H9 (cell line): ENCODE measurements at regions not wholly inside any gene's neighbourhood (a gene's known extent, or its start where the extent isn't known, plus 50 kb on each side); places are given as distances from the start of the nearest gene placed in this dataset.

Experiments
- DNase-seq: peaks from one replicate; pipeline ENCODE4 v3.0.0-alpha.2; 2017
- H2AFZ ChIP-seq: one replicate; pipeline ENCODE4 v1.6.1; 2013; ENCODE audit warnings: mild to moderate bottlenecking, low read length, control low read depth, moderate library complexity
- H2AK5ac ChIP-seq: 2 replicates; pipeline ENCODE4 v1.6.1; 2013; ENCODE audit warnings: low read length, control low read depth, mixed read lengths; ENCODE audit not compliant: insufficient read length
- H2BK120ac ChIP-seq: one replicate; pipeline ENCODE4 v1.6.1; 2013; ENCODE audit warnings: low read depth, mild to moderate bottlenecking, low read length, control low read depth, inconsistent platforms; ENCODE audit not compliant: poor library complexity, severe bottlenecking
- H2BK12ac ChIP-seq: 2 replicates; pipeline ENCODE4 v1.6.1; 2013; ENCODE audit warnings: low read length, control low read depth, mixed read lengths, low read depth; ENCODE audit not compliant: insufficient read length
- H2BK15ac ChIP-seq: 2 replicates; pipeline ENCODE4 v1.6.1; 2013; ENCODE audit warnings: low read depth, low read length, control low read depth
- H2BK20ac ChIP-seq: one replicate; pipeline ENCODE4 v1.6.1; 2013; ENCODE audit warnings: low read depth, mild to moderate bottlenecking, low read length, control low read depth, inconsistent platforms; ENCODE audit not compliant: poor library complexity, severe bottlenecking
- H2BK5ac ChIP-seq: 2 replicates; pipeline ENCODE4 v1.6.1; 2013; ENCODE audit warnings: low read length, control low read depth, mixed read lengths; ENCODE audit not compliant: insufficient read length
- H3K14ac ChIP-seq: 2 replicates; pipeline ENCODE4 v1.6.1; 2013; ENCODE audit warnings: low read length, control low read depth; ENCODE audit not compliant: insufficient read depth
- H3K18ac ChIP-seq: 2 replicates; pipeline ENCODE4 v1.6.1; 2013; ENCODE audit warnings: low read depth, mild to moderate bottlenecking, mixed read lengths, low read length, control low read depth; ENCODE audit not compliant: insufficient read length
- H3K23ac ChIP-seq: 2 replicates; pipeline ENCODE4 v1.6.1; 2013; ENCODE audit warnings: low read length, control low read depth, mixed read lengths, low read depth; ENCODE audit not compliant: insufficient read length
- H3K23me2 ChIP-seq: 2 replicates; pipeline ENCODE4 v1.6.1; 2013; ENCODE audit warnings: low read depth, mild to moderate bottlenecking, mixed read lengths, low read length, control low read depth; ENCODE audit not compliant: insufficient read length, poor library complexity, severe bottlenecking
- H3K27ac ChIP-seq: 2 replicates; pipeline ENCODE4 v1.5.1; 2013; ENCODE audit warnings: low read length, control low read depth, mixed read lengths, low read depth; ENCODE audit not compliant: insufficient read length
- H3K27me3 ChIP-seq: 2 replicates; pipeline ENCODE4 v1.6.1; 2013; ENCODE audit warnings: low read length, control low read depth, inconsistent platforms; ENCODE audit not compliant: insufficient read depth
- H3K4ac ChIP-seq: 2 replicates; pipeline ENCODE4 v1.6.1; 2013; ENCODE audit warnings: low read depth, mild to moderate bottlenecking, control low read depth, inconsistent platforms, low read length, moderate library complexity
- H3K4me1 ChIP-seq: 2 replicates; pipeline ENCODE4 v1.6.1; 2013; ENCODE audit warnings: low read length, control low read depth, inconsistent platforms; ENCODE audit not compliant: insufficient read depth
- H3K4me2 ChIP-seq: 2 replicates; pipeline ENCODE4 v1.6.1; 2013; ENCODE audit warnings: low read length, control low read depth, mixed read lengths; ENCODE audit not compliant: insufficient read length, insufficient read depth
- H3K56ac ChIP-seq: 2 replicates; pipeline ENCODE4 v1.6.1; 2013; ENCODE audit warnings: low read depth, mild to moderate bottlenecking, mixed read lengths, low read length, control low read depth; ENCODE audit not compliant: insufficient read length
- H3K79me1 ChIP-seq: 2 replicates; pipeline ENCODE4 v1.6.1; 2013; ENCODE audit warnings: low read depth, mild to moderate bottlenecking, moderate library complexity, low read length, control low read depth, inconsistent platforms; ENCODE audit not compliant: insufficient read depth, poor library complexity, severe bottlenecking
- H3K79me2 ChIP-seq: 2 replicates; pipeline ENCODE4 v1.6.1; 2013; ENCODE audit warnings: low read length, control low read depth, inconsistent platforms; ENCODE audit not compliant: insufficient read depth
- H3K9ac ChIP-seq: 2 replicates; pipeline ENCODE4 v1.6.1; 2013; ENCODE audit warnings: low read length, control low read depth, mixed read lengths; ENCODE audit not compliant: insufficient read length; ENCODE audit errors: extremely low read depth
- H3K9me3 ChIP-seq: one replicate; pipeline ENCODE4 v1.6.1; 2013; ENCODE audit warnings: low read depth, low read length, inconsistent platforms; ENCODE audit not compliant: control insufficient read depth
- H3T11ph ChIP-seq: one replicate; pipeline ENCODE4 v1.6.1; 2013; ENCODE audit warnings: mild to moderate bottlenecking, low read length, control low read depth, inconsistent platforms
- H4K20me1 ChIP-seq: one replicate; pipeline ENCODE4 v1.6.1; 2013; ENCODE audit not compliant: control insufficient read depth, insufficient read length, insufficient read depth
- H4K5ac ChIP-seq: 2 replicates; pipeline ENCODE4 v1.6.1; 2013; ENCODE audit warnings: low read depth, mild to moderate bottlenecking, mixed read lengths, low read length, control low read depth; ENCODE audit not compliant: insufficient read length
- H4K8ac ChIP-seq: replicated peaks from 2 replicates; pipeline ENCODE4 v1.6.1; 2013; ENCODE audit warnings: low read length, control low read depth, mixed read lengths, low read depth; ENCODE audit not compliant: insufficient read length
- H4K91ac ChIP-seq: 2 replicates; pipeline ENCODE4 v1.6.1; 2013; ENCODE audit warnings: low read depth, mild to moderate bottlenecking, moderate library complexity, mixed read lengths, low read length, control low read depth; ENCODE audit not compliant: insufficient read length
- H3K27ac Mint-ChIP-seq, 3 experiments: 2 replicates in 2 of 3; 3 replicates in 1 of 3; pipeline ENCODE4 v1.8.0; 2020 to 2021; ENCODE audit warnings: mixed read lengths in 3 of 3, mild to moderate bottlenecking in 1 of 3, moderate library complexity in 1 of 3
- H3K27me3 Mint-ChIP-seq: 2 replicates; pipeline ENCODE4 v1.8.0; 2021; ENCODE audit warnings: low read depth, mild to moderate bottlenecking, moderate library complexity, mixed read lengths
- H3K36me3 Mint-ChIP-seq, 3 experiments: 2 replicates in 2 of 3; 3 replicates in 1 of 3; pipeline ENCODE4 v1.8.0; 2020 to 2021; ENCODE audit warnings: low read depth in 3 of 3, mixed read lengths in 3 of 3; ENCODE audit not compliant: insufficient read depth in 1 of 3
- H3K4me1 Mint-ChIP-seq, 2 experiments: 2 replicates each; pipeline ENCODE4 v1.8.0; 2020; ENCODE audit warnings: mixed read lengths in 2 of 2
- H3K4me3 Mint-ChIP-seq, 2 experiments: 2 replicates in 1 of 2; 3 replicates in 1 of 2; pipeline ENCODE4 v1.8.0; 2020 to 2021; ENCODE audit warnings: mild to moderate bottlenecking in 2 of 2, mixed read lengths in 2 of 2, moderate library complexity in 1 of 2
- H3K9me3 Mint-ChIP-seq, 2 experiments: 2 replicates in 1 of 2; 3 replicates in 1 of 2; pipeline ENCODE4 v1.8.0; 2020; ENCODE audit warnings: mild to moderate bottlenecking in 2 of 2, mixed read lengths in 2 of 2, moderate library complexity in 1 of 2
- CTCF ChIP-seq: fragments of 200-600 bp; sonication (generic); conservative IDR thresholded peaks from 3 replicates; pipeline ENCODE4 v1.8.0; 2021; ENCODE audit warnings: antibody characterized with exemption, mild to moderate bottlenecking
- WGBS: extraction: QIAGEN DNeasy Blood & Tissue Kit; methylation state at CpG from one replicate; pipeline ENCODE4 v1.1.7; 2013; ENCODE audit warnings: missing lambda C conversion rate, low lambda C conversion rate, mixed read lengths; ENCODE audit not compliant: insufficient read length; ENCODE audit errors: extremely low coverage; 5-methylcytosine and 5-hydroxymethylcytosine counted together

GRCh38 chr5:82624062-82624461, 345.9 kb upstream of the RPS23 start:
- Histone ChIP-seq H3K18ac (no peak overlapping the region), H2BK5ac (no peak overlapping the region), H4K20me1 (no peaks in the 10 kb centered on the region), H3K27ac (no peak overlapping the region), H3K4me2 (no peak overlapping the region), H3K27me3 (no peaks in the 10 kb centered on the region), H3K4ac (no peak overlapping the region), H3K23ac (no peak overlapping the region), H2BK12ac (no peak overlapping the region), H2BK20ac (no peak overlapping the region), H2AK5ac (no peak overlapping the region), H3K23me2 (no peaks in the 10 kb centered on the region), H3K56ac (no peak overlapping the region), H3K79me1 (no peaks in the 10 kb centered on the region), H4K5ac (no peak overlapping the region), H2BK120ac (no peak overlapping the region), H3T11ph (no peak overlapping the region), H4K8ac (no peak overlapping the region), H3K9ac (no peak overlapping the region), H3K4me1 (no peaks in the 10 kb centered on the region), H2BK15ac (no peak overlapping the region), H3K79me2 (no peaks in the 10 kb centered on the region), H3K9me3 (no peaks in the 10 kb centered on the region), H2AFZ (no peak overlapping the region), H4K91ac (no peak overlapping the region), H3K14ac (no peak overlapping the region)
- H3K36me3 Mint-ChIP-seq = peaks cover 9 to 12% (median 12%) of the 10 kb centered on the region in 3 experiments
- no peak overlapping the region for H3K27ac Mint-ChIP-seq
- no CpG with 5 or more reads among the region's 1 CpG for WGBS
- H3K27me3 Mint-ChIP-seq = no peaks in the 10 kb centered on the region
- H3K9me3 Mint-ChIP-seq = peaks cover 0 to 10% of the 10 kb centered on the region in 2 experiments; a peak in 4 of 5 replicates
- H3K4me3 Mint-ChIP-seq = no peak overlapping the region
- no peaks in the 10 kb centered on the region for H3K4me1 Mint-ChIP-seq
- no peak for TF ChIP-seq CTCF
- DNase-seq = no peak
